ENCODE measurements at regions not wholly inside any gene's neighbourhood (a gene's known extent, or its start where the extent isn't known, plus 50 kb on each side); places are given as distances from the start of the nearest gene placed in this dataset.

- TF ChIP-seq EZH2 (IDR thresholded peaks at IDR 0.05; ENCODE audit: low read depth): no peak
- no peak for TF ChIP-seq CTCF (conservative IDR thresholded peaks at IDR 0.05)
Measured at GRCh38 chr14:87679866-87680265, 313.1 kb downstream of the GALC start.

Measured in PC-9 (cell line).